IPS DF 4.7 (cell line): ENCODE measurements at regions not wholly inside any gene's neighbourhood (a gene's known extent, or its start where the extent isn't known, plus 50 kb on each side); places are given as distances from the start of the nearest gene placed in this dataset.

ENCODE experiments used
- DNase-seq: peaks from one replicate; pipeline ENCODE4 v3.0.0-alpha.2; 2013; ENCODE audit warnings: low spot score; ENCODE audit errors: extremely low read depth

GRCh38 chr4:81635739-81636138 lies 164.0 kb upstream of the RASGEF1B start:
- no peak for DNase-seq

DNA sequence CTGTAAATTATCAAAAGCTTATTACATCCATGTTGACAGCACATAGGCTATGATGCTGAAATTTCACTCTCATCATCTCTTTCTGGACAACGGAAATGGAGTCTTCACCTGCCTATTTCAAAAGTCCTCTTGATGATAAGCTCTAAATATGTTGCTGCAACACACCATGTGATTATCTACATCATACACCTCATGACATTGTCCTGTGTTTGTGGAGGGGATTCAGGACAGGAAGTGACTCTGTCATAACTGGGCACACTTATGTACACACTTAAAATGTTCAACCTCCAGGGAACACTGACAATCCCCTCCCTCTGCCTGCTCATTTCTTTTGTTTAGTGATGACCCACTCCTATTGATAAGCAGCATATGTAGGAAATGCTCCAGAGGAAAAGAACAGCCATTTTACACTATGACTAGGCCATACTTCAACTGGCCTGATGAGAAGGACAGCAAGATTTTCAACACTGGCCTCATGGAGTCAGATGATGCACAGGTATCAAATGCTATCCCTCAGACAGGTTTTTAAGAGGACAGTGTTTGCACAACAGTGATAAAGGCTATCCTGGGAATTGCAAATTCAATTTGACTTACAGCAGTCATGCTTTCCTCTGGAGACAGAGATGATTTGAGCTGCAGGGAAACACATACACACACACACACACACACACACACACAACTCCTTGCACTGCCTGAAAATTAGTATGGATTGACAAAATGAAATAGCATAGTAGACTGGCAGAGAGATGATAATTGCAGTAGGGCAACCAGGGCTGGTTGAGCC lies 163.3 kb upstream of the RASGEF1B start:
- DNase-seq, result no peak

GRCh38 chr4:81634165-81634564 lies 162.5 kb upstream of the RASGEF1B start:
- DNase-seq, result no peak

DNA sequence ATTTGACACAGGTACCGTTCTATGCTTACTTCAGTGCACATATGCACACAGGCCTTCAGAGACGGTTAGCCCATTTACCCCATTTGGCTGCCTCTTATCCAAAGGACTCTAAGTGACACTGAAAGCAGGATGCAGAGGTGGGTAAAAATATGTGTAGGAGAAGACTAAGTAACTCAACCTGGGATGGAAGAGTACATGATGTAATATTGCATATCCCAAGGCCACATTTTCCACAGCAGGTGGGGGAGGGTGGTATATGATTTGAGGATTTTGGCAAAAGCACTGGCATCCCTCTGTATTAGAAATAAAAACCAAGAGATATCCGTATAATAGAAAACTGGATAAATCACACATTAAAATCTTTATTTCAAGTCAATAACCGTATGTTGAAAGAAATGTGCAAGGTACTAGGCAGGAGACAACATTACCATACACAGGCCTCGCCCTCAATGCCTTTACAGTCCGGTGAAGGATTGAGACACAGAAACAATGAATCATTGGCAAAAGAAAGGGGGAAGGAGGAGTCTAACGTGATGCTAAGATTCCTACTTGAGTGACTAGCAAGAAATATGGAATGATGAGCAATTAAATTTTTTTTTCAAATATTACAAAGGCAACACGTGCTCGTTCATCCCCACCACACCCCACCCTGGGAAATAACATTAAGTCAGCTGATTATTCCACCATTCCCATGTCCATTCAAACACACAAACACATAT lies 161.0 kb upstream of the RASGEF1B start:
- DNase-seq, result no peak

DNA sequence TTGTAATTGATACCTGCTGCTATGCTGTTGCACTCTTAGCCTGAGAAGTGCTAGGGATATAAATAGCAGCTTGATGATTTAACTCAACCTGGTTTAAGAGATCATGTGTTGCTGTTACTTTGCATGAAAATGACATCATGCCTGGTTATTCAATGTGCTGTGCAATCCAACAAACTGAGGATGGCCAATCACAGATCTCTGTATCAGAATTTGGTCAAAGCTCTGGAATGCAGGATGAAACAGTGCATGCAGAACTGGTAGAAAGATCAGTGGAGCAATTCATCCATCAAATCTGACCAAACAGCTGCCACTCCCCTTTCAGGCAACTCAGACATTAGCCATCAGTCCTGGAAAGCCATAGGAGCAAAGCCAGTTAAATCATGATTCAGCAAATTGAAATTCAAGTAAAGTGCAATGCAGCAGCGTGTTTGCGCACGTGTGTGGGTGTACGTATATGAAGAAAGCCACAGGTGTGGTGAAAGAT lies 160.3 kb upstream of the RASGEF1B start:
- no peak for DNase-seq

DNA sequence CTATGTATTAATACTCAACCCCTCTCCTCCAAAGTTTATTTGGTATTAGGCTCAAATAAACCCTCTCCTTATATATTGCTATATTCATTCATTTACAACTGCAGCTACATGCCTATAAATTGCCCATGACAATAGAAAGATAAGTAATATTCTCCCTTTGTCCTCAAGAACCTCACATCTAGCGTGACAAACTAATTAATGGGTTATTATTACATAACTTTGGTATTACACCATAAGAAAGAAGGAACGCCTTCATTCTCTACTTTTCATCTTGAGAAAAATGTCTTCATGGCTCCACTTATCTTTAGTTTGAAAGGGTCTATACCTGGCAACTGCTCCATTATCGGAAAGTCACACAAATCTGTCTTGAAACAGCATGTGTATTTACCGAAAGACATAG lies 157.7 kb upstream of the RASGEF1B start:
- DNase-seq, result no peak

GRCh38 chr4:81628489-81628888 lies 156.8 kb upstream of the RASGEF1B start:
- no peak for DNase-seq

DNA sequence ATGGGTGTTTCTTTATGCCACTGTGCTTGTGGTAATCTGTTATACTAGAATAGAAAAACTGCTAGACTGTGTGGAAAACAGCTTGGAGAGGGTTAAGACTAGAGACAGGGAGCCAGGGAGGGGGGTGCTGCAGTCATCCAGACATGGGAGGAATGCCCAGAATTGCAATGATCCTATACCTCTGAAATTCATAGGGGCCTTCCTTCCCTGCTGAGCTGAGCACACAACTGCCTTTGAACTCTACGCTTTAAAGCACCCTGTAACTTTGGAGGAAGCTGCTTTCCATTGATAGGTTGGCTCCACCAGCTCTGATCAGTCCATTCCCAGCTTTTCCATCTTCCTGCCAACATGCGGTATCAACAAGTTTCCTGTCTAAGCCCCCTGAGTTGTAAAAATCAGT lies 155.9 kb upstream of the RASGEF1B start:
- DNase-seq, result no peak

GRCh38 chr4:81626851-81627250 lies 155.1 kb upstream of the RASGEF1B start:
- no peak for DNase-seq

- DNase-seq, result no peak
Observed at GRCh38 chr4:81625422-81626417, 154.0 kb upstream of the RASGEF1B start.

GRCh38 chr4:81623434-81623833 lies 151.7 kb upstream of the RASGEF1B start:
- no peak for DNase-seq

- DNase-seq, result no peak
Observed at GRCh38 chr4:81622474-81623184, 150.9 kb upstream of the RASGEF1B start.

- DNase-seq, result no peak
Observed at GRCh38 chr4:81622028-81622427, 150.3 kb upstream of the RASGEF1B start.

DNA sequence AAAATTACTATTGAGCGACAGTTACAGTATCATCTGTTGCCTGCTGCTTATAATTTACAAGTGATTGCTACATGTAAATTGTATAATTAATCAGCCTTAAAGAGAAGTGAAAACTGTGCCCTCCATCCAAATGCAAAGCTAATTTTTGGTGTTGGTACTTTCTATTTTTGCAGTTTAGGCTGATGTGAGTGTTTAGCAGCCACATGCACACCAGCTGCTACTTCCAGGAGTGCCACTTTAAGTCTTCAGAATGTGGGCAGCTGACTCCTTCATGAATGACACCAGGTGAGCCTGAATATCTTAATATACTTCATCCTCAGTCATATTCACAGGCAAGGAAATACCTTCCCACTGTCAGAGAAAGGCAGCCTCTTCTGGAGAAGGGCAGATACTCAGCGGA lies 149.8 kb upstream of the RASGEF1B start:
- no peak for DNase-seq

DNA sequence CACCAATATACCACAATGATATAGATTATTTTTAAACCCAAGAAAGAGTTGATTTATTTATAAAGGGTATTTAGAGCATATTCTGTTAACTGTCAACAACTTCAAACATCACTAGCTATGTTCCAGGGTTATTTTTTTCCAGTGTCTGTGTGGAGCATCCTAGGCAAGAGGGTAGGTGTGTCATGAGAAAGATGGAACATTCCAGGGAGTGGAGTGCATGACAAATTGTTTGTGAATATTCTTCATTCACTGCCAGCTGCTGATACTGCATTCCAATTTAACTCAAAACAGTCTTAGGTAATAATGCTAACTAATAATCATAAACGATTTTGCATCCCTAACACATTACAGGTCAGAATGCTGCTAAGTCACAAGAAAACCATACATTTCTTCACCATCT lies 148.7 kb upstream of the RASGEF1B start:
- DNase-seq, result no peak

- no peak for DNase-seq
Observed at GRCh38 chr4:81617545-81617944, 145.8 kb upstream of the RASGEF1B start.

GRCh38 chr4:81611221-81611620 lies 139.5 kb upstream of the RASGEF1B start:
- no peak for DNase-seq

- no peak for DNase-seq
Observed at GRCh38 chr4:81609844-81610243, 138.1 kb upstream of the RASGEF1B start.

GRCh38 chr4:81607950-81608349 lies 136.2 kb upstream of the RASGEF1B start:
- DNase-seq, result no peak

GRCh38 chr4:81606801-81607501 lies 135.2 kb upstream of the RASGEF1B start:
- DNase-seq, result no peak
